BJ (cell line): ENCODE measurements at regions not wholly inside any gene's neighbourhood (a gene's known extent, or its start where the extent isn't known, plus 50 kb on each side); places are given as distances from the start of the nearest gene placed in this dataset.
"Not testable (repeated sequence)": the region's sequence is repeated elsewhere in the genome, so short reads cannot be mapped to it uniquely, and the experiment has no call there.

Source experiments
- CTCF ChIA-PET: fragments of 350-600 bp; formaldehyde crosslinking; extraction: SDS; loops from one replicate; lab custom pipeline; 2021; ENCODE audit warnings: antibody characterized with exemption, inconsistent platforms; lab: Yijun Ruan, JAX
- POLR2A ChIA-PET: fragments of 300-600 bp; sonication (Branson Sonifier 250); formaldehyde crosslinking; extraction: SDS; loops from one replicate; lab custom pipeline; 2021; ENCODE audit warnings: antibody characterized with exemption; lab: Charles Lee
- DNase-seq: peaks from one replicate; pipeline ENCODE4 v3.0.0-alpha.2; 2011; ENCODE audit warnings: low read depth
- H3K27me3 ChIP-seq: 2 replicates; pipeline ENCODE4 v1.6.0; 2011; ENCODE audit warnings: low read length; ENCODE audit not compliant: control insufficient read depth, insufficient read depth
- H3K36me3 ChIP-seq: 2 replicates; pipeline ENCODE4 v1.5.1; 2011; ENCODE audit warnings: low read length; ENCODE audit not compliant: control insufficient read depth, insufficient read depth
- H3K4me3 ChIP-seq: 2 replicates; pipeline ENCODE4 v1.5.1; 2011; ENCODE audit warnings: low read depth, mild to moderate bottlenecking, control low read depth, low read length
- TF ChIP-seq, protein P1 (sequence below): IDR thresholded peaks from 2 replicates; pipeline ENCODE4 v1.5.1; 2011; ENCODE audit warnings: low read depth, mild to moderate bottlenecking, control low read depth, inconsistent platforms, low read length, moderate library complexity; ENCODE audit not compliant: insufficient read depth

DNA sequence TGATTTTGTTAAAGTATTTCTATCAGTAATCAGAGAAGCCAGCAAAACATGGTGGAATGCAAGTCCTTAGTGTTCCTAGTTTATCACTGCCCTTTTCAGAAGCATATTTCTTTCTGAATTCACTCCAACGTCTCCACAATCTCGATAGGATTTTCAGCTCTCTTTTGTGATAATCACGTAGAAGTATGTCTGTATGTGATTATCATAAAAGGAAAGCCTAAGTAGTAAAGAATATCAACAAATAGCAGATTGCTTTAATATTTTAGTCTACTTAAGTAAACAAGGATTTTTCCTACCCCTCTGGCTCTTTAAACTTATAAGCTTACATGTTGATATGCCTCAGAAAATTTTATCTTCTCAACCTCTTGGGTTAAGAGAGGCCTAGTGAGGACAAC, 147.4 kb upstream of the NUDT4 start:
- TF ChIP-seq, protein P1, sequence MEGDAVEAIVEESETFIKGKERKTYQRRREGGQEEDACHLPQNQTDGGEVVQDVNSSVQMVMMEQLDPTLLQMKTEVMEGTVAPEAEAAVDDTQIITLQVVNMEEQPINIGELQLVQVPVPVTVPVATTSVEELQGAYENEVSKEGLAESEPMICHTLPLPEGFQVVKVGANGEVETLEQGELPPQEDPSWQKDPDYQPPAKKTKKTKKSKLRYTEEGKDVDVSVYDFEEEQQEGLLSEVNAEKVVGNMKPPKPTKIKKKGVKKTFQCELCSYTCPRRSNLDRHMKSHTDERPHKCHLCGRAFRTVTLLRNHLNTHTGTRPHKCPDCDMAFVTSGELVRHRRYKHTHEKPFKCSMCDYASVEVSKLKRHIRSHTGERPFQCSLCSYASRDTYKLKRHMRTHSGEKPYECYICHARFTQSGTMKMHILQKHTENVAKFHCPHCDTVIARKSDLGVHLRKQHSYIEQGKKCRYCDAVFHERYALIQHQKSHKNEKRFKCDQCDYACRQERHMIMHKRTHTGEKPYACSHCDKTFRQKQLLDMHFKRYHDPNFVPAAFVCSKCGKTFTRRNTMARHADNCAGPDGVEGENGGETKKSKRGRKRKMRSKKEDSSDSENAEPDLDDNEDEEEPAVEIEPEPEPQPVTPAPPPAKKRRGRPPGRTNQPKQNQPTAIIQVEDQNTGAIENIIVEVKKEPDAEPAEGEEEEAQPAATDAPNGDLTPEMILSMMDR = no peak
- DNase-seq = no peak
- Histone ChIP-seq H3K36me3 (no peaks in the 10 kb centered on the region), H3K27me3 (no peaks in the 10 kb centered on the region), H3K4me3 (no peak overlapping the region)
- CTCF ChIA-PET = interaction anchor here (1.4 kb wide), 1 partner anchor 12 kb away, joined by 7 read pairs; no protein-coding TSS in a partner anchor
- POLR2A ChIA-PET = no interaction called here

DNA sequence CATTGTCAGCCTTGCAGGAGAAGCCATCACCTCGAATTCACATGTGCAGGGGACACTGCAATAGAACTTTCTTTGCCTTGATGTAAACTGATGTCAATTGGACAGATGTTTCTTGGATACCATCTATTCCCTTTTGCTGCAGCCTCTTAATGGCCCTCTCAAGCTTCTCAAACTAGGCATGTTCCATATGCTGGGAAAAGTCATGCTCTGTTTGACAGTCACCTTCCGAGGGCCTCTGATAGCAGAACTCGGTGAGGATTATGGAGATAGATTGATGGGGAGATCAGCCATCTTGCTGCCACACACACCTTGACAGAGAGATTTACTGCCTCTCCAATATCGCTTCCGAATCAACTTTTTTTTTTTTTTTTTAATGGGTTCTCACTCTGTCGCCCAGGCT, 145.8 kb upstream of the NUDT4 start:
- POLR2A ChIA-PET = no interaction called here
- CTCF ChIA-PET = interaction anchor here (1.0 to 1.1 kb wide), 2 partner anchors 104 to 117 kb away, joined by 3 read pairs; no protein-coding TSS in a partner anchor
- DNase-seq = no peak
- TF ChIP-seq, protein P1 = no peak
- H3K4me3 ChIP-seq = no peak overlapping the region
- H3K27me3 ChIP-seq = no peaks in the 10 kb centered on the region
- H3K36me3 ChIP-seq = no peaks in the 10 kb centered on the region

DNA sequence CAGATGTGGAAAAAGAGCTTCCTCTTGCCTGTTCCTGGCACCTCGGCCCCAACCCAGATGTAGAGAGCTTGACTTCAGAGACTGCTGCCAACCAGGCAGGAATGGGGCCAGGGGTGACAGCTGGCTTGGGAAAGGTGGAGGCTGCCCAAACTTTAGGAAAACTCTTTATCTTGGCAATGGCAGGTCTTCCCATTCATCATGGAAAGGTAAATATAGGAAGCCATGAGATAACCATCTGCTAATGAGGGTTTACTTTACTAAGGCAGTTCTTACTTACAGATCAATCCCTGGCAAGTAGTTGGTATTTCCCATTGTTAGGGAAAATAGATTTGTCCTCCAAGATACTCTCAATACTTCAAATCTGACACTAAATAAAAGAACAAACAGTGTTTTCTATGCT, 143.1 kb upstream of the NUDT4 start:
- CTCF ChIA-PET = no interaction called here
- TF ChIP-seq, protein P1 = no peak

DNA sequence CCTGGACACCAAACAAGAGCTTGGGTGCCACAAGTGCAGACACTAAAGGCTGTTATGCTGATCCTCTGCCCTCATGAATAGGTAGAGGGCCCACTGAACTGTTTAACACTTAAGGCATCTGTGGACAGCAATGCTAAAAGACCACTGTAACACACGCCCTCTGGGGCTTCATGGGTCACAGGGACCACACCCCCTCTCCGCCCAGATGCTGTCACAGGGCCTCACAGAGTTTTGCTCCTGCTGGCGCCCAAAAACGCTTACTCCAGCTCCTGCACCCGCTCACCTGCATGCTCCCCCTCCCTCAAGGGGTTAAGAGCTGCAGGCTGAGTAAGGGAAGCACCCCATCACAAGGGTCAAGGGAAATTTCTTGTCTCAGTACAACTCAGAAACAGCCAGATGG, 141.8 kb upstream of the NUDT4 start:
- TF ChIP-seq, protein P1 = no peak
- Histone ChIP-seq H3K27me3 (no peaks in the 10 kb centered on the region), H3K4me3 (no peak overlapping the region), H3K36me3 (no peaks in the 10 kb centered on the region)
- ChIA-PET POLR2A (no interaction called here), CTCF (interaction anchor here (2.5 kb wide), 1 partner anchor 11 kb away, joined by 6 read pairs; no protein-coding TSS in a partner anchor)
- no peak for DNase-seq

More for the DNA sequence above, 143.1 kb upstream of the NUDT4 start:
- H3K36me3 ChIP-seq = no peaks in the 10 kb centered on the region
- H3K27me3 ChIP-seq = no peaks in the 10 kb centered on the region
- no peak for DNase-seq
- POLR2A ChIA-PET = no interaction called here
- no peak overlapping the region for H3K4me3 ChIP-seq

DNA sequence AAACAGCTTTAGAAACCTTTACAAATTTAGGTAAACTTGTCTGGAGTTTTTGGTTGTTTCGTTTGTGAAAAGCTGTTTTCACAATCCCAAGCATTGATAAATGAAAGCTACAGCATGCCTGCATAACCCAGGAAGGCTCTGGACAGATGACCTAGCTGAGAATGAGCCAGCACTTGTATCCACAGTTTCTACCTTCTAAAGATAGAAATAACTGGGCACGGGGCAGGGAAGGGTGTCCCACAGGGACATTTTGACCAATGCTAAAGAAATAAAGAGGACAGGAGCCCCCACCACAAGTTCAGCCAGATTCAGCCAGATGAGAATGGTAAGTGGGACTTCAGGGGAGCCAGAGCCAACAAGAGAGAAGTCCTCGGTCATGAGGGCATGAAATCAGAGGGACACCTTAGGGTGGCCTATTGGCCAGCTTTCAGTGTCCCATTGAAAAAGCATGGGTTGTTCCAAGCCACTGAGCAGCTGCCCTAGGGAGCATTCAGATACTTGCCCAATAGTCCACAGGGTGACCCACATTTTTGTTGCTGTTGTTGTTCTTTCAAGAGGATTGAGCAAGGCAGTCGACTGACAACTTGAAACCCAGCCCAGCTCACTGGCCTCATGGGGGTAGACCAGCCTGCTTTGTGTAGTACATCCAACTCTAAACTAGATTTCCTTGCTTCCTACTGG, 140.3 kb upstream of the NUDT4 start:
- TF ChIP-seq, protein P1 = no peak
- DNase-seq = no peak
- ChIA-PET POLR2A (interaction anchor here (0.6 kb wide), 1 partner anchor 91 kb away, joined by 3 read pairs; no protein-coding TSS in a partner anchor), CTCF (interaction anchor here (0.6 to 2.5 kb wide), 3 partner anchors 13 to 307 kb away, joined by 3 to 6 read pairs (median 3); no protein-coding TSS in a partner anchor)
- Histone ChIP-seq H3K27me3 (no peaks in the 10 kb centered on the region), H3K4me3 (no peak overlapping the region), H3K36me3 (no peaks in the 10 kb centered on the region)

DNA sequence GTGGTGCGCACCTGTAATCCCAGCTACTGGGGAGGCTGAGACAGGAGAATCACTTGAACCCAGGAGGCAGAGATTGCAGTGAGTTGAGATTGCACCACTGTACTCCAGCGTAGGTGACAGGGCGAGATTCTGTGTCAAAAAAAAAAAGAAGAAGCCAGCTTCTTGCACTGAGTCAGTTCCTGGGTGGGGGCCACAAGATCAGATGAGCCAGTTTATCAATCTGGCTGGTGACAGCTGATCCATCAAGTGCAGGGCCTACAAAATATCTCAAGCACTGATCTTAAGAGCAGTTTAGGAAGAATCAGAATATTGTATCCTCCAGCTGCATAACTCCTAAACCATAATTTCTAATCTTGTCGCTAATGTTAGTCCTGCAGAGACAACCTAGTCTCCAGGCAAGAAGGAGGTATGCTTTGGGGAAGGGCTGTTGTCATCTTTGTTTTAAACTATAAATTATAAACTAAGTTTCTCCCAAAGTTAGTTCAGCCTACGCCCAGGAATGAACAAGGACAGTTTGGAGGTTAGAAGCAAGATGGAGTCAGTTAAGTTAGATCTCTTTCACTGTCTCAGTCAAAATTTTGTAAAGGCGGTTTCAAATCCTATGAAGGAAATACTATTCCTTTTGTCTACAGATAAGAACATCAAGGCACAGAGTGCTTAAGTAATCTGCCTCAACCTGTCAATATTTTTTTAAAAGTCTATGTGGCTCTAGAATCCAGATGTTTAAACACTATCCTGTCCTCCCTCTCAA, 139.0 kb upstream of the NUDT4 start:
- CTCF ChIA-PET, H3K36me3 ChIP-seq, H3K4me3 ChIP-seq, DNase-seq, POLR2A ChIA-PET, H3K27me3 ChIP-seq: not testable (repeated sequence)

DNA sequence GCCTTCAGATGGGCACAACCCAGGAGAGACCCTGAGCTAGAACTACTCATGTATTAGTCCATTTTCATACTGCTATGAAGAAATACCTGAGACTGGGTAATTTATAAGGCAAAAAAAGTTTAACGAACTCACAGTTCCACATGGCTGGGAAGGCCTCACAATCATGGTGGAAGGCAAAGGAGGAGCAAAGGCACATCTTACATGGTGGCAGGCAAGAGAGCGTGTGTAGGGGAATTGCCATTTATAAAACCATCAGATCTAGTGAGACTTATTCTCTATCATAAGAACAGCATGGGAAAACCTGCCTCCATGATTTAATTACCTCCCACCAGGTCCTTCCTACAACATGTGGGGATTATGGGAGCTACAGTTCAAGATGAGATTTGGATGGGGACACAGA, 137.9 kb upstream of the NUDT4 start:
- CTCF ChIA-PET = interaction anchor here (1.0 kb wide), 1 partner anchor 21 kb away, joined by 3 read pairs; no protein-coding TSS in a partner anchor
- DNase-seq = not testable (repeated sequence)

More for the DNA sequence above, 137.9 kb upstream of the NUDT4 start:
- H3K4me3 ChIP-seq, H3K27me3 ChIP-seq, POLR2A ChIA-PET, H3K36me3 ChIP-seq: not testable (repeated sequence)
